T-cell (primary cell): ENCODE measurements at regions not wholly inside any gene's neighbourhood (a gene's known extent, or its start where the extent isn't known, plus 50 kb on each side); places are given as distances from the start of the nearest gene placed in this dataset.
A peak's percentile ranks its signal among the peaks of the same experiment; 100 is the strongest.
"Not testable (repeated sequence)": the region's sequence is repeated elsewhere in the genome, so short reads cannot be mapped to it uniquely, and the experiment has no call there.

Source experiments
- ATAC-seq, 4 experiments: fragments of 200-7000 bp in 3 of 4; fragments of 150-1000 bp in 1 of 4; cut with Tn5 transposase; replicated peaks in 1 of 4; 1 replicate in 3 of 4; 2 replicates in 1 of 4; pipeline ENCODE4 v1.10.0; 2021; ENCODE audit warnings: moderate library complexity in 3 of 4, mild to moderate bottlenecking in 2 of 4, moderate number of reproducible peaks in 1 of 4
- CTCF ChIA-PET, 2 donors: fragments of 300-600 bp; sonication (Branson Sonifier 250); formaldehyde crosslinking; loops; one replicate each; lab custom pipeline; 2022; ENCODE audit warnings: antibody characterized with exemption in 2 of 2; lab: Charles Lee
- POLR2A ChIA-PET, 2 donors: fragments of 300-600 bp; sonication (Branson Sonifier 250); formaldehyde crosslinking; loops; one replicate each; lab custom pipeline; 2022; ENCODE audit warnings: antibody characterized with exemption in 2 of 2; lab: Charles Lee
- DNase-seq, 35 experiments: peaks; one replicate each; pipeline versions ENCODE4 v3.0.0 to v3.0.0-alpha.2; 2013 to 2023
- H3K27ac ChIP-seq: one replicate; pipeline ENCODE4 v1.5.1; 2013; ENCODE audit warnings: low read length
- H3K27me3 ChIP-seq, 2 experiments: replicated peaks in 1 of 2; 1 replicate in 1 of 2; 2 replicates in 1 of 2; pipeline versions ENCODE4 v1.6.1 to v1.7.0; 2013; ENCODE audit warnings: low read length in 1 of 2, mixed read lengths in 1 of 2; ENCODE audit not compliant: control insufficient read depth in 2 of 2, insufficient read depth in 2 of 2; ENCODE audit errors: extremely low read depth in 1 of 2
- H3K36me3 ChIP-seq, 2 donors: 1 replicate in 1 of 2; 2 replicates in 1 of 2; pipeline versions ENCODE4 v1.6.1 to v1.7.0; 2013; ENCODE audit warnings: low read length in 1 of 2; ENCODE audit not compliant: control insufficient read depth in 2 of 2, insufficient read depth in 1 of 2; ENCODE audit errors: extremely low read depth in 1 of 2
- H3K4me1 ChIP-seq, 2 experiments: 1 replicate in 1 of 2; 2 replicates in 1 of 2; pipeline versions ENCODE4 v1.6.1 to v1.7.0; 2013; ENCODE audit warnings: low read length in 2 of 2, mixed read lengths in 1 of 2; ENCODE audit not compliant: insufficient read depth in 2 of 2, control insufficient read depth in 1 of 2; ENCODE audit errors: extremely low read depth in 1 of 2
- H3K4me3 ChIP-seq, 2 donors: 1 replicate in 1 of 2; 2 replicates in 1 of 2; pipeline versions ENCODE4 v1.5.1 to v1.7.0; 2013; ENCODE audit warnings: mild to moderate bottlenecking in 2 of 2, low read length in 1 of 2, moderate library complexity in 1 of 2; ENCODE audit not compliant: control insufficient read depth in 1 of 2; ENCODE audit errors: extremely low read depth in 1 of 2
- H3K9me3 ChIP-seq: 2 replicates; pipeline ENCODE4 v1.7.0; 2013
- H3K27ac Mint-ChIP-seq, 2 donors: one replicate each; pipeline ENCODE4 v1.8.0; 2020 to 2021; ENCODE audit warnings: mild to moderate bottlenecking in 2 of 2, mixed read lengths in 2 of 2
- H3K27me3 Mint-ChIP-seq, 2 donors: one replicate each; pipeline ENCODE4 v1.8.0; 2021 to 2022; ENCODE audit warnings: mixed read lengths in 2 of 2
- H3K36me3 Mint-ChIP-seq: one replicate; pipeline ENCODE4 v1.8.0; 2021; ENCODE audit warnings: mixed read lengths
- H3K4me1 Mint-ChIP-seq, 3 donors: one replicate each; pipeline ENCODE4 v1.8.0; 2020 to 2022; ENCODE audit warnings: mixed read lengths in 3 of 3, mild to moderate bottlenecking in 1 of 3
- H3K4me3 Mint-ChIP-seq, 3 donors: one replicate each; pipeline ENCODE4 v1.8.0; 2020 to 2022; ENCODE audit warnings: mild to moderate bottlenecking in 3 of 3, mixed read lengths in 3 of 3, moderate library complexity in 3 of 3
- H3K9me3 Mint-ChIP-seq, 3 donors: one replicate each; pipeline ENCODE4 v1.8.0; 2020 to 2022; ENCODE audit warnings: mixed read lengths in 3 of 3
- WGBS: methylation state at CpG from one replicate; pipeline ENCODE4 v1.1.5; 2013; ENCODE audit warnings: missing lambda C conversion rate; ENCODE audit not compliant: insufficient coverage; 5-methylcytosine and 5-hydroxymethylcytosine counted together

GRCh38 chr3:27635006-27635405 lies 87.1 kb downstream of the EOMES start:
- H3K36me3 ChIP-seq, ATAC-seq, POLR2A ChIA-PET, H3K27me3 Mint-ChIP-seq, H3K9me3 Mint-ChIP-seq, CTCF ChIA-PET, H3K27ac ChIP-seq, H3K27ac Mint-ChIP-seq, H3K4me3 ChIP-seq, H3K9me3 ChIP-seq, H3K4me3 Mint-ChIP-seq, DNase-seq, H3K36me3 Mint-ChIP-seq, H3K27me3 ChIP-seq: not testable (repeated sequence)
- 92% methylated on average over 2 of the region's 5 CpGs for WGBS
- peaks cover 9 to 26% of the 10 kb centered on the region in 2 experiments for H3K4me1 ChIP-seq
- peaks cover 32 to 40% (median 33%) of the 10 kb centered on the region in 3 donors for H3K4me1 Mint-ChIP-seq

GRCh38 chr3:27633224-27633545 lies 88.9 kb downstream of the EOMES start:
- H3K4me3 Mint-ChIP-seq: peak overlapping the region; percentile 86 to 95 (median 90)
- H3K27ac Mint-ChIP-seq: peak overlapping the region; percentile 93 to 95
- Histone ChIP-seq H3K27me3 (no peaks in the 10 kb centered on the region), H3K9me3 (no peaks in the 10 kb centered on the region), H3K27ac (peak overlapping the region; percentile 66), H3K4me3 (peak overlapping the region; percentile 66 to 68), H3K36me3 (no peaks in the 10 kb centered on the region), H3K4me1 (peaks cover 3 to 12% of the 10 kb centered on the region in 2 experiments)
- ChIA-PET CTCF (interaction anchor here (0.6 to 1.3 kb wide), 5 partner anchors 10 to 79 kb away, joined by 3 to 6 read pairs (median 4); no protein-coding TSS in a partner anchor), POLR2A (no interaction called here)
- 27% methylated on average over 6 of the region's 6 CpGs for WGBS
- H3K36me3 Mint-ChIP-seq: no peaks in the 10 kb centered on the region
- H3K4me1 Mint-ChIP-seq: peaks cover 19 to 41% (median 33%) of the 10 kb centered on the region in 3 donors
- no peaks in the 10 kb centered on the region for H3K27me3 Mint-ChIP-seq
- peak in 3 of 35 experiments; percentile 4 to 52 (median 10) for DNase-seq
- ATAC-seq: peak; percentile 59 to 69 (median 64)
- H3K9me3 Mint-ChIP-seq: no peaks in the 10 kb centered on the region

- Histone ChIP-seq H3K9me3 (no peaks in the 10 kb centered on the region), H3K4me3 (peak overlapping the region; percentile 66 to 68), H3K36me3 (no peaks in the 10 kb centered on the region), H3K27ac (peak overlapping the region; percentile 66), H3K27me3 (no peaks in the 10 kb centered on the region), H3K4me1 (peaks cover 3 to 13% of the 10 kb centered on the region in 2 experiments)
- peak; percentile 9 to 68 (median 36) for DNase-seq
- Mint-ChIP-seq H3K9me3 (no peaks in the 10 kb centered on the region), H3K27ac (peak overlapping the region; percentile 93 to 95), H3K36me3 (no peaks in the 10 kb centered on the region), H3K4me1 (peaks cover 20 to 43% (median 36%) of the 10 kb centered on the region in 3 donors), H3K27me3 (no peaks in the 10 kb centered on the region), H3K4me3 (peak overlapping the region; percentile 86 to 95 (median 90))
- ChIA-PET POLR2A (interaction anchor here (0.6 kb wide), 3 partner anchors 70 to 166 kb away, joined by 3 to 4 read pairs (median 3); no protein-coding TSS in a partner anchor), CTCF (interaction anchor here (0.6 to 1.3 kb wide), 7 partner anchors 9 to 79 kb away, joined by 3 to 6 read pairs (median 3); no protein-coding TSS in a partner anchor)
- peak; percentile 78 to 90 (median 84) for ATAC-seq
- WGBS: 4% methylated on average over 64 of the region's 66 CpGs
These were observed 89.5 kb downstream of the EOMES start for GRCh38 chr3:27632431-27633223.

- Mint-ChIP-seq H3K4me1 (peaks cover 23 to 54% (median 39%) of the 10 kb centered on the region in 3 donors), H3K4me3 (no peak overlapping the region), H3K27ac (peak overlapping the region; percentile 14 to 87)
These were observed 91.2 kb downstream of the EOMES start for GRCh38 chr3:27630885-27631284.

GRCh38 chr3:27629366-27629765 lies 92.8 kb downstream of the EOMES start:
- no peak for ATAC-seq
- peaks cover 3 to 23% of the 10 kb centered on the region in 2 experiments for H3K4me1 ChIP-seq

More at GRCh38 chr3:27630885-27631284, 91.2 kb downstream of the EOMES start:
- Histone ChIP-seq H3K4me1 (peaks cover 3 to 19% of the 10 kb centered on the region in 2 experiments), H3K4me3 (no peak overlapping the region), H3K36me3 (no peaks in the 10 kb centered on the region), H3K27ac (no peak overlapping the region), H3K9me3 (no peaks in the 10 kb centered on the region), H3K27me3 (no peaks in the 10 kb centered on the region)
- DNase-seq (no peak), ATAC-seq (no peak)
- CTCF ChIA-PET: no interaction called here
- no CpG with 5 or more reads among the region's 4 CpGs for WGBS
- Mint-ChIP-seq H3K27me3 (no peaks in the 10 kb centered on the region), H3K9me3 (no peaks in the 10 kb centered on the region), H3K36me3 (no peaks in the 10 kb centered on the region)
- POLR2A ChIA-PET: interaction anchor here (0.6 kb wide), 2 partner anchors 28 to 147 kb away, joined by 3 to 4 read pairs; partner anchors contain the start of gene SLC4A7 (in 1 of the 2)

GRCh38 chr3:27628026-27628750 lies 93.9 kb downstream of the EOMES start:
- H3K27me3 ChIP-seq: no peaks in the 10 kb centered on the region
- CTCF ChIA-PET: no interaction called here
- WGBS: no CpG with 5 or more reads among the region's 5 CpGs
- Mint-ChIP-seq H3K36me3 (no peaks in the 10 kb centered on the region), H3K27me3 (no peaks in the 10 kb centered on the region), H3K4me3 (no peak overlapping the region), H3K27ac (peak overlapping the region; percentile 49 to 78), H3K4me1 (peaks cover 26 to 66% (median 44%) of the 10 kb centered on the region in 3 donors), H3K9me3 (no peaks in the 10 kb centered on the region)
- ATAC-seq (no peak), DNase-seq (peak in 1 of 35 experiments; percentile 15)
- H3K36me3 ChIP-seq: no peaks in the 10 kb centered on the region
- POLR2A ChIA-PET: no interaction called here
- no peaks in the 10 kb centered on the region for H3K9me3 ChIP-seq
- no peak overlapping the region for H3K4me3 ChIP-seq
- H3K27ac ChIP-seq: no peak overlapping the region
- H3K4me1 ChIP-seq: peaks cover 3 to 13% of the 10 kb centered on the region in 2 experiments

More at GRCh38 chr3:27629366-27629765, 92.8 kb downstream of the EOMES start:
- H3K4me1 Mint-ChIP-seq: peaks cover 30 to 66% (median 49%) of the 10 kb centered on the region in 3 donors
- ChIA-PET POLR2A (interaction anchor here in 1 of 2 donors (0.6 kb wide), 1 partner anchor 145 kb away, joined by 4 read pairs; the partner anchor contains the start of gene SLC4A7), CTCF (interaction anchor here in 1 of 2 donors (0.7 kb wide), 1 partner anchor 1772 kb away, joined by 3 read pairs; no protein-coding TSS in a partner anchor)
- Histone ChIP-seq H3K9me3 (no peaks in the 10 kb centered on the region), H3K4me3 (no peak overlapping the region), H3K27me3 (no peaks in the 10 kb centered on the region), H3K27ac (no peak overlapping the region), H3K36me3 (no peaks in the 10 kb centered on the region)
- WGBS: no CpG with 5 or more reads among the region's 2 CpGs
- no peaks in the 10 kb centered on the region for H3K9me3 Mint-ChIP-seq
- H3K36me3 Mint-ChIP-seq: no peaks in the 10 kb centered on the region
- DNase-seq: no peak
- H3K27me3 Mint-ChIP-seq: no peaks in the 10 kb centered on the region
- H3K27ac Mint-ChIP-seq: peak overlapping the region in 1 of 2 donors; percentile 25
- no peak overlapping the region for H3K4me3 Mint-ChIP-seq
